Muscle layer of duodenum (tissue), 2 donors: ENCODE measurements at regions not wholly inside any gene's neighbourhood (a gene's known extent, or its start where the extent isn't known, plus 50 kb on each side); places are given as distances from the start of the nearest gene placed in this dataset.

Experiments
- H3K27ac ChIP-seq: one replicate; pipeline ENCODE4 v1.7.0; 2013; ENCODE audit warnings: mild to moderate bottlenecking, low read length
- H3K27me3 ChIP-seq: one replicate; pipeline ENCODE4 v1.7.0; 2013; ENCODE audit warnings: low read depth, mild to moderate bottlenecking, control low read depth, low read length
- H3K36me3 ChIP-seq, 2 donors: one replicate each; pipeline ENCODE4 v1.7.0; 2013; ENCODE audit warnings: low read length in 2 of 2, control low read depth in 1 of 2, mild to moderate bottlenecking in 1 of 2; ENCODE audit not compliant: insufficient read depth in 2 of 2, control insufficient read depth in 1 of 2
- H3K4me1 ChIP-seq, 2 donors: one replicate each; pipeline ENCODE4 v1.7.0; 2013; ENCODE audit warnings: low read length in 2 of 2, mild to moderate bottlenecking in 2 of 2, control low read depth in 1 of 2, moderate library complexity in 1 of 2; ENCODE audit not compliant: insufficient read depth in 2 of 2, control insufficient read depth in 1 of 2
- H3K4me3 ChIP-seq, 2 donors: one replicate each; pipeline ENCODE4 v1.7.0; 2013; ENCODE audit warnings: low read length in 2 of 2, low read depth in 1 of 2, mild to moderate bottlenecking in 1 of 2
- H3K9me3 ChIP-seq, 2 donors: one replicate each; pipeline ENCODE4 v1.7.0; 2013; ENCODE audit warnings: low read length in 2 of 2, control low read depth in 1 of 2, mild to moderate bottlenecking in 1 of 2; ENCODE audit not compliant: control insufficient read depth in 1 of 2
- donor health status: healthy.

GRCh38 chr3:124413989-124414598 lies 316.2 kb upstream of the UMPS start:
- H3K4me3 ChIP-seq, result no peak overlapping the region
- H3K9me3 ChIP-seq, result no peaks in the 10 kb centered on the region
- H3K27ac ChIP-seq, result no peak overlapping the region
- no peaks in the 10 kb centered on the region for H3K4me1 ChIP-seq
- H3K27me3 ChIP-seq, result no peaks in the 10 kb centered on the region
- H3K36me3 ChIP-seq, result no peaks in the 10 kb centered on the region

GRCh38 chr3:124415446-124415960 lies 314.7 kb upstream of the UMPS start:
- H3K9me3 ChIP-seq, result no peaks in the 10 kb centered on the region
- no peak overlapping the region for H3K4me3 ChIP-seq
- H3K4me1 ChIP-seq, result no peaks in the 10 kb centered on the region
- H3K27ac ChIP-seq, result no peak overlapping the region
- H3K27me3 ChIP-seq, result no peaks in the 10 kb centered on the region
- H3K36me3 ChIP-seq, result no peaks in the 10 kb centered on the region

GRCh38 chr3:124419303-124419702 lies 310.9 kb upstream of the UMPS start:
- Histone ChIP-seq H3K27ac (no peak overlapping the region), H3K27me3 (no peaks in the 10 kb centered on the region), H3K4me3 (no peak overlapping the region), H3K36me3 (no peaks in the 10 kb centered on the region), H3K4me1 (no peaks in the 10 kb centered on the region), H3K9me3 (no peaks in the 10 kb centered on the region)

- H3K27me3 ChIP-seq, result no peaks in the 10 kb centered on the region
- no peak overlapping the region for H3K27ac ChIP-seq
- H3K9me3 ChIP-seq, result no peaks in the 10 kb centered on the region
- no peaks in the 10 kb centered on the region for H3K36me3 ChIP-seq
- no peak overlapping the region for H3K4me3 ChIP-seq
- H3K4me1 ChIP-seq, result no peaks in the 10 kb centered on the region
These were observed 309.9 kb upstream of the UMPS start for GRCh38 chr3:124420392-124420791.

GRCh38 chr3:124422805-124423204 lies 307.4 kb upstream of the UMPS start:
- no peaks in the 10 kb centered on the region for H3K9me3 ChIP-seq
- no peak overlapping the region for H3K27ac ChIP-seq
- H3K27me3 ChIP-seq, result no peaks in the 10 kb centered on the region
- H3K4me1 ChIP-seq, result no peaks in the 10 kb centered on the region
- H3K36me3 ChIP-seq, result no peaks in the 10 kb centered on the region
- H3K4me3 ChIP-seq, result no peak overlapping the region

- Histone ChIP-seq H3K4me3 (no peak overlapping the region), H3K4me1 (no peaks in the 10 kb centered on the region), H3K9me3 (no peaks in the 10 kb centered on the region), H3K36me3 (no peaks in the 10 kb centered on the region), H3K27ac (no peak overlapping the region), H3K27me3 (no peaks in the 10 kb centered on the region)
These were observed 305.9 kb upstream of the UMPS start for GRCh38 chr3:124424396-124424795.

GRCh38 chr3:124425972-124426371 lies 304.3 kb upstream of the UMPS start:
- H3K36me3 ChIP-seq, result no peaks in the 10 kb centered on the region
- H3K4me3 ChIP-seq, result no peak overlapping the region
- no peaks in the 10 kb centered on the region for H3K4me1 ChIP-seq
- H3K27ac ChIP-seq, result no peak overlapping the region
- no peaks in the 10 kb centered on the region for H3K27me3 ChIP-seq
- H3K9me3 ChIP-seq, result no peaks in the 10 kb centered on the region

GRCh38 chr3:124428372-124429128 lies 301.7 kb upstream of the UMPS start:
- no peak overlapping the region for H3K27ac ChIP-seq
- no peaks in the 10 kb centered on the region for H3K27me3 ChIP-seq
- H3K4me3 ChIP-seq, result no peak overlapping the region
- no peaks in the 10 kb centered on the region for H3K9me3 ChIP-seq
- no peaks in the 10 kb centered on the region for H3K4me1 ChIP-seq
- no peaks in the 10 kb centered on the region for H3K36me3 ChIP-seq

GRCh38 chr3:124429129-124429815 lies 301.0 kb upstream of the UMPS start:
- peaks cover 0 to 2% of the 10 kb centered on the region in 2 donors for H3K36me3 ChIP-seq
- H3K4me1 ChIP-seq, result no peaks in the 10 kb centered on the region
- no peaks in the 10 kb centered on the region for H3K27me3 ChIP-seq
- H3K9me3 ChIP-seq, result no peaks in the 10 kb centered on the region
- H3K27ac ChIP-seq, result no peak overlapping the region
- H3K4me3 ChIP-seq, result no peak overlapping the region

- Histone ChIP-seq H3K4me1 (no peaks in the 10 kb centered on the region), H3K27me3 (no peaks in the 10 kb centered on the region), H3K36me3 (peaks cover 0 to 5% of the 10 kb centered on the region in 2 donors), H3K27ac (no peak overlapping the region), H3K4me3 (no peak overlapping the region), H3K9me3 (no peaks in the 10 kb centered on the region)
These were observed 298.8 kb upstream of the UMPS start for GRCh38 chr3:124431331-124431994.

- peaks cover 0 to 5% of the 10 kb centered on the region in 2 donors for H3K36me3 ChIP-seq
- H3K9me3 ChIP-seq, result no peaks in the 10 kb centered on the region
- no peaks in the 10 kb centered on the region for H3K4me1 ChIP-seq
- H3K4me3 ChIP-seq, result no peak overlapping the region
- no peak overlapping the region for H3K27ac ChIP-seq
- H3K27me3 ChIP-seq, result no peaks in the 10 kb centered on the region
These were observed 296.1 kb upstream of the UMPS start for GRCh38 chr3:124434176-124434575.
